ENCODE measurements at regions not wholly inside any gene's neighbourhood (a gene's known extent, or its start where the extent isn't known, plus 50 kb on each side); places are given as distances from the start of the nearest gene placed in this dataset.

GRCh38 chr4:178738026-178738425 lies 1295.8 kb upstream of the AGA start:
- DNase-seq (ENCODE audit: low spot score) = no peak
- H3K36me3 Mint-ChIP-seq (ENCODE audit: low read depth, unreplicated experiment) = no peaks in the 10 kb centered on the region
- H3K27me3 Mint-ChIP-seq (ENCODE audit: unreplicated experiment) = no peaks in the 10 kb centered on the region
- no peaks in the 10 kb centered on the region for H3K9me3 Mint-ChIP-seq (ENCODE audit: unreplicated experiment)
- H3K27ac Mint-ChIP-seq (ENCODE audit: unreplicated experiment) = no peak overlapping the region
- no peaks in the 10 kb centered on the region for H3K4me1 Mint-ChIP-seq (ENCODE audit: unreplicated experiment)
- no peak overlapping the region for H3K4me3 Mint-ChIP-seq (ENCODE audit: unreplicated experiment)
- TF ChIP-seq, protein P1, sequence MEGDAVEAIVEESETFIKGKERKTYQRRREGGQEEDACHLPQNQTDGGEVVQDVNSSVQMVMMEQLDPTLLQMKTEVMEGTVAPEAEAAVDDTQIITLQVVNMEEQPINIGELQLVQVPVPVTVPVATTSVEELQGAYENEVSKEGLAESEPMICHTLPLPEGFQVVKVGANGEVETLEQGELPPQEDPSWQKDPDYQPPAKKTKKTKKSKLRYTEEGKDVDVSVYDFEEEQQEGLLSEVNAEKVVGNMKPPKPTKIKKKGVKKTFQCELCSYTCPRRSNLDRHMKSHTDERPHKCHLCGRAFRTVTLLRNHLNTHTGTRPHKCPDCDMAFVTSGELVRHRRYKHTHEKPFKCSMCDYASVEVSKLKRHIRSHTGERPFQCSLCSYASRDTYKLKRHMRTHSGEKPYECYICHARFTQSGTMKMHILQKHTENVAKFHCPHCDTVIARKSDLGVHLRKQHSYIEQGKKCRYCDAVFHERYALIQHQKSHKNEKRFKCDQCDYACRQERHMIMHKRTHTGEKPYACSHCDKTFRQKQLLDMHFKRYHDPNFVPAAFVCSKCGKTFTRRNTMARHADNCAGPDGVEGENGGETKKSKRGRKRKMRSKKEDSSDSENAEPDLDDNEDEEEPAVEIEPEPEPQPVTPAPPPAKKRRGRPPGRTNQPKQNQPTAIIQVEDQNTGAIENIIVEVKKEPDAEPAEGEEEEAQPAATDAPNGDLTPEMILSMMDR (IDR thresholded peaks at IDR 0.05; ENCODE audit: unreplicated experiment) = no peak

DNA sequence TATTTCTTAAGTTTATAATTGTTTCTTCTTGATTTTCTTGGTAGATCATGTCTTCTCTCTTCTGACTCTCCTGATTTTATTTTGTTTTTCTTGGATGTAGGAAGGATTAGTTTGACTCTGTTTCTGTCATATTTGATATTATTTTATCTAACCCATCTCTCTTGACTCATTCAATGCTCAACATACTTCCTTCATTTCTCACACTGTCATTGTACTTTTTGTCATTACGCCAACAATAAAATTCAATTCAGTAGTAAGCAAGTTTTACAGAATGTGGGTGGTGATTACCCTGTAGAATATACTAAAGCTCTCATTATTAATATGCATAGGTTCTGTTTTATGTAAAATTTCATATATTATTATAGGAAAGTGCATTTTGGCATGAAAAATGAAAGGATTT lies 1303.0 kb upstream of the AGA start:
- DNase-seq (ENCODE audit: low spot score) = no peak
- H3K4me1 Mint-ChIP-seq (ENCODE audit: unreplicated experiment) = no peaks in the 10 kb centered on the region
- no peaks in the 10 kb centered on the region for H3K9me3 Mint-ChIP-seq (ENCODE audit: unreplicated experiment)
- H3K27ac Mint-ChIP-seq (ENCODE audit: unreplicated experiment) = no peak overlapping the region
- TF ChIP-seq, protein P1 (IDR thresholded peaks at IDR 0.05; ENCODE audit: unreplicated experiment) = no peak
- H3K4me3 Mint-ChIP-seq (ENCODE audit: unreplicated experiment) = no peak overlapping the region
- H3K27me3 Mint-ChIP-seq (ENCODE audit: unreplicated experiment) = no peaks in the 10 kb centered on the region
- H3K36me3 Mint-ChIP-seq (ENCODE audit: low read depth, unreplicated experiment) = no peaks in the 10 kb centered on the region

GRCh38 chr4:178752954-178753525 lies 1310.8 kb upstream of the AGA start:
- Mint-ChIP-seq H3K4me3 (ENCODE audit: unreplicated experiment) (no peak overlapping the region), H3K27ac (ENCODE audit: unreplicated experiment) (no peak overlapping the region), H3K4me1 (ENCODE audit: unreplicated experiment) (no peaks in the 10 kb centered on the region), H3K36me3 (ENCODE audit: low read depth, unreplicated experiment) (no peaks in the 10 kb centered on the region), H3K9me3 (ENCODE audit: unreplicated experiment) (no peaks in the 10 kb centered on the region), H3K27me3 (ENCODE audit: unreplicated experiment) (no peaks in the 10 kb centered on the region)
- no peak for DNase-seq (ENCODE audit: low spot score)
- TF ChIP-seq, protein P1 (IDR thresholded peaks at IDR 0.05; ENCODE audit: unreplicated experiment) = no peak

- DNase-seq (ENCODE audit: low spot score) = no peak
- Mint-ChIP-seq H3K27me3 (ENCODE audit: unreplicated experiment) (no peaks in the 10 kb centered on the region), H3K36me3 (ENCODE audit: low read depth, unreplicated experiment) (no peaks in the 10 kb centered on the region), H3K9me3 (ENCODE audit: unreplicated experiment) (no peaks in the 10 kb centered on the region), H3K27ac (ENCODE audit: unreplicated experiment) (no peak overlapping the region), H3K4me1 (ENCODE audit: unreplicated experiment) (peaks cover 4% of the 10 kb centered on the region), H3K4me3 (ENCODE audit: unreplicated experiment) (no peak overlapping the region)
- TF ChIP-seq, protein P1 (IDR thresholded peaks at IDR 0.05; ENCODE audit: unreplicated experiment) = no peak
These were observed 1336.3 kb upstream of the AGA start for GRCh38 chr4:178778496-178778895.

GRCh38 chr4:178781779-178782178 lies 1339.5 kb upstream of the AGA start:
- TF ChIP-seq, protein P1 (IDR thresholded peaks at IDR 0.05; ENCODE audit: unreplicated experiment) = no peak
- Mint-ChIP-seq H3K27me3 (ENCODE audit: unreplicated experiment) (no peaks in the 10 kb centered on the region), H3K4me1 (ENCODE audit: unreplicated experiment) (peaks cover 12% of the 10 kb centered on the region), H3K4me3 (ENCODE audit: unreplicated experiment) (no peak overlapping the region), H3K27ac (ENCODE audit: unreplicated experiment) (no peak overlapping the region), H3K9me3 (ENCODE audit: unreplicated experiment) (no peaks in the 10 kb centered on the region), H3K36me3 (ENCODE audit: low read depth, unreplicated experiment) (no peaks in the 10 kb centered on the region)
- no peak for DNase-seq (ENCODE audit: low spot score)

Data from endothelial cell (in vitro differentiated cells).